SK-N-SH treated with all-trans-retinoic acid at 6 μM for 48 hours (cell line): ENCODE measurements at regions not wholly inside any gene's neighbourhood (a gene's known extent, or its start where the extent isn't known, plus 50 kb on each side); places are given as distances from the start of the nearest gene placed in this dataset.

Source experiments
- ATAC-seq: fragments of 200-7000 bp; cut with Tn5 transposase; 3 replicates; pipeline ENCODE4 v1.9.1; 2020; ENCODE audit warnings: mild to moderate bottlenecking, moderate library complexity
- ARNTL ChIP-seq: fragments of 450-650 bp; formaldehyde crosslinking; IDR thresholded peaks from 2 replicates; pipeline ENCODE4 v1.5.0; 2020; ENCODE audit warnings: low read depth, mild to moderate bottlenecking, moderate library complexity, borderline replicate concordance
- BACH2 ChIP-seq: fragments of 250-450 bp; sonication (Bioruptor Pico); IDR thresholded peaks from 2 replicates; pipeline ENCODE4 v1.9.0; 2021; ENCODE audit warnings: mild to moderate bottlenecking, borderline replicate concordance
- CREB5 ChIP-seq: fragments of 250-450 bp; sonication (Bioruptor Pico); IDR thresholded peaks from 2 replicates; pipeline ENCODE4 v1.5.1; 2020; ENCODE audit warnings: low read depth, mild to moderate bottlenecking, moderate library complexity
- ESRRG ChIP-seq: fragments of 250-450 bp; sonication (Bioruptor Pico); IDR thresholded peaks from 2 replicates; pipeline ENCODE4 v1.6.1; 2021; ENCODE audit warnings: mild to moderate bottlenecking
- GLIS3 ChIP-seq: fragments of 250-450 bp; sonication (Bioruptor Pico); IDR thresholded peaks from 2 replicates; pipeline ENCODE4 v1.5.0; 2020; ENCODE audit warnings: mild to moderate bottlenecking, moderate library complexity
- ISL1 ChIP-seq: fragments of 250-450 bp; sonication (Bioruptor Pico); IDR thresholded peaks from 2 replicates; pipeline ENCODE4 v2.1.2; 2022; ENCODE audit warnings: mild to moderate bottlenecking, moderate library complexity
- OSR1 ChIP-seq: fragments of 250-450 bp; sonication (Bioruptor Pico); IDR thresholded peaks from 2 replicates; pipeline ENCODE4 v1.8.0; 2022; ENCODE audit warnings: moderate library complexity, mild to moderate bottlenecking, inconsistent platforms
- PATZ1 ChIP-seq: fragments of 250-450 bp; sonication (Bioruptor Pico); IDR thresholded peaks from 2 replicates; pipeline ENCODE4 v1.8.0; 2020; ENCODE audit warnings: mild to moderate bottlenecking, moderate library complexity, borderline replicate concordance
- POU6F1 ChIP-seq: fragments of 250-450 bp; sonication (Bioruptor Pico); IDR thresholded peaks from 2 replicates; pipeline ENCODE4 v1.8.0; 2021; ENCODE audit warnings: low read depth, mild to moderate bottlenecking, moderate library complexity, borderline replicate concordance
- PPARA ChIP-seq: fragments of 250-450 bp; sonication (Bioruptor Pico); IDR thresholded peaks from 2 replicates; pipeline ENCODE4 v1.5.0; 2020; ENCODE audit warnings: mild to moderate bottlenecking, borderline replicate concordance
- RARB ChIP-seq: fragments of 250-450 bp; sonication (Bioruptor Pico); IDR thresholded peaks from 2 replicates; pipeline ENCODE4 v1.8.0; 2021; ENCODE audit warnings: mild to moderate bottlenecking, moderate library complexity
- SNAI2 ChIP-seq: fragments of 250-450 bp; sonication (Bioruptor Pico); IDR thresholded peaks from 2 replicates; pipeline ENCODE4 v1.5.0; 2020; ENCODE audit warnings: mild to moderate bottlenecking, moderate library complexity
- TCF4 ChIP-seq: fragments of 250-450 bp; sonication (Bioruptor Pico); IDR thresholded peaks from 2 replicates; pipeline ENCODE4 v1.8.0; 2021; ENCODE audit warnings: mild to moderate bottlenecking, moderate library complexity, borderline replicate concordance
- TOX ChIP-seq: fragments of 250-450 bp; sonication (Bioruptor Pico); IDR thresholded peaks from 2 replicates; pipeline ENCODE4 v1.8.0; 2021; ENCODE audit warnings: mild to moderate bottlenecking, moderate library complexity, borderline replicate concordance
- TSHZ2 ChIP-seq: fragments of 250-450 bp; sonication (Bioruptor Pico); IDR thresholded peaks from 2 replicates; pipeline ENCODE4 v1.5.0; 2020; ENCODE audit warnings: mild to moderate bottlenecking, moderate library complexity
- ZC3H10 ChIP-seq: fragments of 250-450 bp; sonication (Bioruptor Pico); IDR thresholded peaks from 2 replicates; pipeline ENCODE4 v1.5.1; 2021; ENCODE audit warnings: mild to moderate bottlenecking, moderate library complexity
- ZFP3 ChIP-seq: fragments of 250-450 bp; sonication (Bioruptor Pico); IDR thresholded peaks from 2 replicates; pipeline ENCODE4 v1.5.0; 2020; ENCODE audit warnings: mild to moderate bottlenecking, moderate library complexity
- ZNF565 ChIP-seq: fragments of 450-650 bp; formaldehyde crosslinking; conservative IDR thresholded peaks from 2 replicates; pipeline ENCODE4 v1.5.0; 2020; ENCODE audit warnings: low read depth, mild to moderate bottlenecking, moderate library complexity
- ZNF70 ChIP-seq: fragments of 450-650 bp; formaldehyde crosslinking; IDR thresholded peaks from 2 replicates; pipeline ENCODE4 v1.5.0; 2020; ENCODE audit warnings: mild to moderate bottlenecking, moderate library complexity
- ZNF8 ChIP-seq: fragments of 450-650 bp; formaldehyde crosslinking; IDR thresholded peaks from 2 replicates; pipeline ENCODE4 v1.5.0; 2020; ENCODE audit warnings: mild to moderate bottlenecking, moderate library complexity

- TF ChIP-seq POU6F1 (CRISPR knock-in tag) = no peak
Observed at GRCh38 chr4:107147873-107148272, 111.8 kb upstream of the DKK2 start (continued).

GRCh38 chr4:107138433-107138832 is 102.3 kb upstream of the DKK2 start:
- no peak for ATAC-seq
- no peak for TF ChIP-seq TCF4 (CRISPR knock-in tag)
- no peak for TF ChIP-seq ESRRG (CRISPR knock-in tag)
- no peak for TF ChIP-seq ZNF565 (CRISPR knock-in tag)
- no peak for TF ChIP-seq SNAI2 (CRISPR knock-in tag)
- TF ChIP-seq PPARA (CRISPR knock-in tag) = no peak
- TF ChIP-seq CREB5 = no peak
- no peak for TF ChIP-seq BACH2
- TF ChIP-seq ZNF70 (CRISPR knock-in tag) = no peak

- no peak for TF ChIP-seq OSR1
- no peak for TF ChIP-seq RARB (CRISPR knock-in tag)
- no peak for TF ChIP-seq POU6F1 (CRISPR knock-in tag)
- no peak for TF ChIP-seq ZC3H10 (CRISPR knock-in tag)
- TF ChIP-seq SNAI2 (CRISPR knock-in tag) = no peak
- no peak for TF ChIP-seq GLIS3 (CRISPR knock-in tag)
- no peak for TF ChIP-seq ZNF565 (CRISPR knock-in tag)
- no peak for TF ChIP-seq ZNF70 (CRISPR knock-in tag)
- TF ChIP-seq ARNTL (CRISPR knock-in tag) = no peak
- TF ChIP-seq ISL1 (CRISPR knock-in tag) = no peak
- no peak for TF ChIP-seq PATZ1 (CRISPR knock-in tag)
- no peak for TF ChIP-seq ZFP3 (CRISPR knock-in tag)
- no peak for ATAC-seq
Observed at GRCh38 chr4:107133965-107134653, 98.0 kb upstream of the DKK2 start.

- TF ChIP-seq TSHZ2 (CRISPR knock-in tag) (no peak), TOX (CRISPR knock-in tag) (no peak), ZNF8 (no peak), TCF4 (CRISPR knock-in tag) (no peak), RARB (CRISPR knock-in tag) (no peak), SNAI2 (CRISPR knock-in tag) (no peak), ZC3H10 (CRISPR knock-in tag) (no peak), ARNTL (CRISPR knock-in tag) (no peak)
- no peak for ATAC-seq
Observed at GRCh38 chr4:107131295-107131694, 95.2 kb upstream of the DKK2 start.
